ENCODE measurements at regions not wholly inside any gene's neighbourhood (a gene's known extent, or its start where the extent isn't known, plus 50 kb on each side); places are given as distances from the start of the nearest gene placed in this dataset.

DNA sequence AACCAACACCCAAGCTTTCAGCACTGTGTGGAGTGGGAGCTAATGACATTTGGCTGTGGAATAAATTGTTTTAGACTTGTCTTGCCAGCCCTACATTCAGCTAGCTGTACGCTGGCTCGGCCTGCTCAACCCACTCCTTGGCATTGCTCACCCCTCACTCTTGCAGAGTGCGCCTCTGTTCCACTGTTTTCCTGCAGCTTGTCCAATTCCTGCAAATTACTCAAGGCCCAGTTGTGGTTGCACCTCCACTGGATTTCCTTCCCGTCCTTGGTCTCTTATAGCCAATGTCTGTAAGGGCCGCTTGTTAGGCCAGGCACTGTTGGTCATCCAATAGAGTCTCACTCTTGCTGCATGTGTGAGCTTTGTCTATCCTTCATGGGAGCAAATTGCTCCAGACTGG, 55.5 kb upstream of the ADRA1D start:
- DNase-seq (no peak), ATAC-seq (no peak)
- H3K27me3 Mint-ChIP-seq, result no peaks in the 10 kb centered on the region
- H3K36me3 Mint-ChIP-seq (ENCODE audit: low read depth), result no peaks in the 10 kb centered on the region
- no peaks in the 10 kb centered on the region for H3K9me3 Mint-ChIP-seq (ENCODE audit: low read depth)
- no peaks in the 10 kb centered on the region for H3K4me1 Mint-ChIP-seq
- CTCF ChIA-PET, result no interaction called here
- intact Hi-C loops (cut with DNase I, micrococcal nuclease), result no loop called here
- no peak overlapping the region for H3K4me3 Mint-ChIP-seq
- POLR2A ChIA-PET, result no interaction called here
- H3K27ac Mint-ChIP-seq, result no peak overlapping the region

DNA sequence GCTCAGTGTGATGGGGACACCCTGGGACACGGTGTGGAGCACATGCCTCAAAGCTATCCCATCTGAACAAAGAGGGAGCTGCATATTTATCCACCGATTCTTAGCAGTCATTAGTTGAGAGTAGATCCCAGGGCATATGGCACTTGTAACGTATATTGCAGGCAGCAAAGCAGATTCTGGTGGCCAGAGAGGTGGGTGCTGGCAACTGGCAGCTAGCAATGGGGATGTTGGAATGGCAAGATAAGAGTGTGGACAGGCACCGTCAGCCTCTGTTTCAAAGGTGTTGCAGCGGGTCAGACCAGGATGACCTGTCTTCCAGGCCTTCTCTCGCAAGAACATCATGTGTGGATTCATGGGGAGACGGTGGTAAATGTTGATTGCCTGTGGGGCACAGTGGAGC, 54.0 kb upstream of the ADRA1D start:
- Mint-ChIP-seq H3K4me3 (no peak overlapping the region), H3K4me1 (no peaks in the 10 kb centered on the region), H3K27ac (no peak overlapping the region), H3K36me3 (ENCODE audit: low read depth) (no peaks in the 10 kb centered on the region), H3K27me3 (peaks cover 11% of the 10 kb centered on the region), H3K9me3 (ENCODE audit: low read depth) (no peaks in the 10 kb centered on the region)
- ATAC-seq (no peak), DNase-seq (no peak)
- intact Hi-C loops (cut with DNase I, micrococcal nuclease), result no loop called here
- ChIA-PET POLR2A (no interaction called here), CTCF (interaction anchor here (0.6 kb wide), 1 partner anchor 114 kb away, joined by 3 read pairs; no protein-coding TSS in a partner anchor)

DNA sequence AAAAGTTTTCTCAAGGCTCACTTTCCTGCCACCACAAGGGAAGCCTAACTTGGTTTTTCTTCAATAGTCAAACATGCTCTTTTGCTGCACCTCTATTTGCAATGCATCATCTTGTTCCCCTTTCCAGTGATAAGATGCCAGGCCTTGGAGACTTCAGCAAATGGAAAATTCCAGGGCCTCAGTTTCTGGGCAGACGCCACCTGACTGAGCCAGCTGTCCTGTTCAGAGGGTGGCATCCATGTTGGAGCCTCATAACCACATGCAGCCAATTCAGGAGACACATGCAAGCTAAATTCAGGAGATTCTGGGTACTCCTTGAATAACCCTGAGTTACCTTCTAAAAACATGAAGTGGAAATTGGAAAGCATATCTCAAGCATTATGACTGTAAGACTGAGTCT, 51.8 kb upstream of the ADRA1D start:
- H3K4me3 Mint-ChIP-seq, result no peak overlapping the region
- H3K27ac Mint-ChIP-seq, result no peak overlapping the region
- no peak for ATAC-seq
- no peaks in the 10 kb centered on the region for H3K4me1 Mint-ChIP-seq
- H3K9me3 Mint-ChIP-seq (ENCODE audit: low read depth), result no peaks in the 10 kb centered on the region
- H3K27me3 Mint-ChIP-seq, result peaks cover 16% of the 10 kb centered on the region
- no peak for DNase-seq
- CTCF ChIA-PET, result no interaction called here
- intact Hi-C loops (cut with DNase I, micrococcal nuclease), result no loop called here
- POLR2A ChIA-PET, result no interaction called here
- no peaks in the 10 kb centered on the region for H3K36me3 Mint-ChIP-seq (ENCODE audit: low read depth)

DNA sequence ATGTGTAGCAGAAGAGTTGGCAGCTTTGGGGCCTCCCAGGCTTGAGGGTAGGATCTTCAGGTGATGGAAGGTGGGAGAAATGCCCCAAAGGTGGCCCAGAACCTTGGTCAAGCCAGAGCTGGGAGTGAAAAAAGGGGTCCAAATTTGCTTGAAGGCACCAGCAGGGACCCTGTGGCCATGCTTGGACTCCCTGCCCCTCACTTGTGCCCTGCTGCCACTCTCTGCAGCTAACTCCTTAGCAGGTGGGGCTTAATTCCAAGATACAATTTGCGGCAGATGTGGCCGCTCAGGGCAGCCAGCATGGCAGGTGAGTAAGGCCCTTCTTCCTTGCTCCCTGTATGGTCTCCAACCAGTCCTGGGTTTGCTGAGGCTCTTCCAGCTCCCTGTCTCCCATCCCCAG, 51.3 kb upstream of the ADRA1D start:
- ChIA-PET POLR2A (no interaction called here), CTCF (no interaction called here)
- ATAC-seq (no peak), DNase-seq (no peak)
- intact Hi-C loops (cut with DNase I, micrococcal nuclease), result no loop called here
- no peaks in the 10 kb centered on the region for H3K36me3 Mint-ChIP-seq (ENCODE audit: low read depth)
- H3K4me3 Mint-ChIP-seq, result no peak overlapping the region
- H3K27ac Mint-ChIP-seq, result no peak overlapping the region
- no peaks in the 10 kb centered on the region for H3K9me3 Mint-ChIP-seq (ENCODE audit: low read depth)
- H3K4me1 Mint-ChIP-seq, result no peaks in the 10 kb centered on the region
- H3K27me3 Mint-ChIP-seq, result peaks cover 16% of the 10 kb centered on the region

DNA sequence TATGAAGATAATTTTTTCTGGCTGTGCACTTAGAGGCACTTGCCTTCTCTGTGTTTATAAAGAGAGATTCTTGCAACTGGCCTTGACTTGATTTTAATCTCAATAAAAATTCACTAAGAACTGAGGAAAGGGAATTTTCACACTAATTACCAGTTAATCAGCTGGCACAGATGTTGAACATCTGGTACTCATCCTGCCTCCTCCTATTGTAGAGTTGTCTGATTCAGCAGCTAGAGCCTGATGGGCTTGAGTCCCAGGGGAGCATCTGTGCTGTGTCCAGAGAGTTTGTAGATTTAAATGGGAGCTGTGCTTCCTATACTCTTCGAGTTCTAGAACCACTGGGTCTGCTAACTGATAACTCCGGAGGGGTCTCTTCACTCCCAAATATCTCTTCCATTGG, 50.7 kb upstream of the ADRA1D start:
- Mint-ChIP-seq H3K27ac (no peak overlapping the region), H3K27me3 (peaks cover 19% of the 10 kb centered on the region), H3K4me1 (no peaks in the 10 kb centered on the region), H3K36me3 (ENCODE audit: low read depth) (no peaks in the 10 kb centered on the region), H3K4me3 (no peak overlapping the region), H3K9me3 (ENCODE audit: low read depth) (no peaks in the 10 kb centered on the region)
- CTCF ChIA-PET, result no interaction called here
- ATAC-seq (no peak), DNase-seq (no peak)
- POLR2A ChIA-PET, result no interaction called here
- intact Hi-C loops (cut with DNase I, micrococcal nuclease), result no loop called here

DNA sequence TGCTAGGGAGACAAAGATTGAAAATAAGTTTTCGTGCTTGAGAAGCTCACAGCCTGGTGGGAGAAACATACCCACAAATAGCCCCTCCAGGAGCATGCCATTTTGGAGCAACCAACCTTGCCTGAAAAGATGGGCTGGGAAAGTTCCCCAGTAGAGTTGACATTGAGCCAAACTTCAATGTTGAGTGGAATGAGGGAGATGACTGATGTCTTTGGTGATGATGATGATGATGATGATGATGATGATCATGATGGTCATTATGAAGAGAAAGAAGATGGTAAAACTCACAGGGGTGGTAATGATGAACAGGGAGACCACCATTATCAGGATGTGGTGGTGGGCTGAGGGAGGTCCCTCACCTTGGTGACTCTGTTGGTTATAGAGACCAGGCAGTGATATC, 50.1 kb upstream of the ADRA1D start:
- H3K27me3 Mint-ChIP-seq, result peaks cover 20% of the 10 kb centered on the region
- no peaks in the 10 kb centered on the region for H3K4me1 Mint-ChIP-seq
- no peaks in the 10 kb centered on the region for H3K36me3 Mint-ChIP-seq (ENCODE audit: low read depth)
- no peak overlapping the region for H3K4me3 Mint-ChIP-seq
- no peaks in the 10 kb centered on the region for H3K9me3 Mint-ChIP-seq (ENCODE audit: low read depth)
- CTCF ChIA-PET, result interaction anchor here (0.7 kb wide), 1 partner anchor 130 kb away, joined by 3 read pairs; no protein-coding TSS in a partner anchor
- DNase-seq, result no peak
- no peak for ATAC-seq
- POLR2A ChIA-PET, result no interaction called here
- intact Hi-C loops (cut with DNase I, micrococcal nuclease), result no loop called here
- no peak overlapping the region for H3K27ac Mint-ChIP-seq

Measured in activated CD4-positive, alpha-beta T cell treated with anti-CD3 and anti-CD28 coated beads for 36 hours (primary cell).